Femur (tissue), 1 donor: ENCODE measurements at regions not wholly inside any gene's neighbourhood (a gene's known extent, or its start where the extent isn't known, plus 50 kb on each side); places are given as distances from the start of the nearest gene placed in this dataset.

Experiments
- DNase-seq: peaks from one replicate; pipeline ENCODE4 v3.0.0-alpha.2; 2017

GRCh38 chr12:98446682-98447081 is 68.7 kb upstream of the TMPO start:
- DNase-seq, result no peak

DNA sequence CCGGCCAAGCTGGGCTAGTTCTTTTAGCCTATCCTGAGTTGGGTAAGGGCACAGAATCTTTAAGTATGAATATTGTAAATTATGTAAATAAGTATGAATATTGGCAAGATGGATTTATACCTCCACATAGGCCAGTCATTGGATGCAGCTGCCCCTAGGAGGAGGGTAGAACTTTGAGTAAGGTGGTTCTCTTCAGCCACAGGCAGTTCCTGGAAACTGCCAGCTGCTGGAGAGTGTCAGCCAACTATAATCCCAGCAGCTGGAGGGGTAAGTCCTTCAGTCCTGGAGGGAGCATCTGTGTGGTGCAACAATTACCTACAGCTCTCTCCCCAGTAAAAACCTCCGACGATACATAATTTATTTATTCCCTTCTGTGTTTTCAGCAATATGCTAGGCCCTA is 65.8 kb upstream of the TMPO start:
- no peak for DNase-seq

DNA sequence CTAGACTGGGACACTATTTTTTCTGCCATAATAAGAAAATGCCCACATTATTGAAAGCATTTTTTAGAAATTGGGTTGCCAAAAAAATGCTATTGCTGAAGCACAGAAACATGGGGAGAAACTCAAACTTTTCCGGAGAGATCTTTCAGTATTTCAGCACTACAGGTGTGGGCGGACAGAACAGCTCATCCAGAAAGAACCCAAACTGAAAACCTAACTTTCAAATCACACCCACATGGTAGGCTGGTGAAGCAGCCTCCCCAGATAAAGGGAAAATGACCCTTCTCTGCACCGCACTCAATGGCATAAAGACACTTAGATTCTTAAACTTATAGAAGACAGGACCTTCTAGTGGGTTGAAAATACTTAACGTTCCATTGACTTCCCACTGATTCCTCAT is 62.3 kb upstream of the TMPO start:
- DNase-seq, result no peak

DNA sequence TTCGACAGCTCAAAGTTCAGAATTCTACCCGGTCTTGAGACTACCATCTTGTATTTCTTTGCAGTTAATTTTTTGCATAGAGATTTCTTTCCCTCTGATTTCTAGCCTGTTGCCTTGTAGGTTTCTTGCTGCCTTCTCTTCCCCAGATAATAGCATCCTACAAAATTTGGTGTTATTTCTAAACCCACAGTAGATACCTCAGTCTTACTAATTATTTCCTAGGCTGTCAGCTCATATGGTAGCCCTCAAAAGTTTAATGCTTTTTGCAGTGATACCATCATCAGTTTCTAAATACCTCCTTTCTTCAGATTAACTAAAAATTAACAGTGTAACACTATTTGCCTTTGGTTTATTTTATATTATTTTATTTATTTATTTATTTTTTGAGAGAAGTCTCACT is 61.9 kb upstream of the TMPO start:
- DNase-seq, result no peak

DNA sequence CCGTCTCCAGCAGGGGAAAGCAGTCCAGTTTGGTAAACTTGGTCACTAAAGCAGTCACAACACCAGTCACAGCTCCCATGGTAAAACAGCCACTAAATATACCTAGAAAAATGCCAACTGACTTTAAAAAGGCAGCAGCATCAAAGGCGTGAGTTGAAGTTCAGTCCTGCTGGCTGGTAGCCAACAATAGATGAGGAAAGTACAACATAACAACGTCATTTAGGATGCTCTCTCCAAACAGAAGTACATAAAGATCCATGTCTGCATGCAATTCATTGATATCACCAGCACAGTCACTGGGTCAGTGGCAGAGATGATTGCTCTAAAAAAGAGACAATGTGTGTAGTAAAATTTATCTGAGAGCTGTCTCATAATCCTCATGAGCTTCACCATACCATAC is 59.3 kb upstream of the TMPO start:
- DNase-seq, result no peak

DNA sequence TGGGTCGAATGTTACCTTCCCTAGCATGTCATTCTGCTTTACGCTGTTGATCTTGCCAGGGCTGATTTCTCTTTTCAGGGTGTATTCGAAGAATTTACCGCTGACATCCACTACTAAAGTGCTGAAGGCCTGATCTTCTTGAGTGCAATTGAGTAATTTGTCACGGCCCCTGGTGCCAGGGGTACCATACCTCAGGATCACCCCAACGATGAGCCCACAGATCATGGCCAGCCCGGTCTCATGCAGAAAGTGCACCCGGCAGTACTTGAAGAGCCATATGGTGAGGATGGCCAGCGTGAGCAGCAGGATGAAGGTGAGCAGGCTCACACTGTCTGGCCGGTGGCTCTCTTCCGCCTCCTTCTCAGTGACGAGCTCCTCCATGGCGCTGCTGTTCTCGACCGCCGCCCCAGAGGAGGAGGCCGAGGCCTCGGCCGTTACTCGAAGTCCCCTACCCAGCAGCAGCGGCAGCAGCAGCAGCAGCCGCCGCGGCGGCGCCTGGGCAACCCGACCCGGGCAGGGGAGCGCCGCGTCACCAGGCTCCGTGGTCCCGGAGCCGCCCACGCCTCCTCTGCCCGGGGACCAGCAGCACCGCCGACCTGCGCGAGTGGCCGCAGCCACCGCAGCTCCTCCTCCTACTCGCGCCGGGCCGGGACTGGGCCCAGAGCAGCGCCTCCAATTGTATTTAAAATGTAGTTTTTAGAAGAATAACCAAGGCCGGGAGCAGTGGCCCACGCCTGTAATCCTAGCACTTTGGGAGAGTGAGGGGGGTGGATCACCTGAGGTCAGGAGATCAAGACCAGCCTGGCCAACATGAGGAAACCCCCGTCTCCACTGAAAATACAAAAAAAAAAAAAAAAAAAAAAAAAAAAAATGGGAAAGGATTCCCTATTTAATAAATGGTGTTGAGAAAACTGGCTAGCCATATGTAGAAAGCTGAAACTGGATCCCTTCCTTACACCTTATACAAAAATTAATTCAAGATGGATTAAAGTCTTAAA is 58.5 kb upstream of the TMPO start:
- DNase-seq, result peak; percentile 66

- DNase-seq, result no peak
Measured at GRCh38 chr12:98464190-98464589, 51.2 kb upstream of the TMPO start.

DNA sequence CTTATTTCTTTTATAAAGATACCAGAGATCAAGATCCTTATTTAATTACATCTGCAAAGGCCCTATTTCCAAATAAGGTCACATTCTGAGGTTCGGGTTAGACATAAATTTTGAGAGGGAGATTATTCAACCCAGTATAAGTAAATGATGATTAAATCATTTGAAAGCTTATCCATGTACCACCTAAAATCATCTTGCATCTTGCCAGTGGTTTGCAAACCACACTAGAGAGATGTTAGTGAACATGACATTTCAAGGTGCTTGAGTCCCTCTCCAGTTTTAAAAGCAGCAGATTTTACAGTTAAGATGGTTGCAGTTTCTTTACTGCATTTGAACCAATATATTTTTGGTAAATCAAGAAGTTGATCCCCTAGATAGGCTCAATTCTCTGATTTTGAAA is 49.9 kb upstream of the TMPO start:
- DNase-seq, result no peak
